ENCODE measurements at regions not wholly inside any gene's neighbourhood (a gene's known extent, or its start where the extent isn't known, plus 50 kb on each side); places are given as distances from the start of the nearest gene placed in this dataset.

DNA sequence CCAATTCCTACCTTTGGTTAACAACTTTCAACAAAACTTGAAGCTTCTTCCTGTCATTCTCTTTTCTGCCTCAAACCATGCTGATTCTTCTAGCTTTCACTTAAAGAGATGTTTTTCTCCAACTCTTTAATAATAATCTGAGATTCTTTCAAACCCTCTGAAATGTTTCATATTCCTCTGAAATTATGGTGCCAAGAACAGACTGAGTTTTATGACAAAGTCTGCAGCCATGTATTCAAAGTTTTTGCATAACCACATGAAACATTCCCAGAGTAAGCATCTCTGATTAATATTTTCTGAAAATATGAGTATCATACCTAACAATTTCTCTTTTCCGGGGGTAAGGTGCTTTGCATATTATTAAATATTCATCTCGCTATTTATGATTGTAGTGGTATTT lies 59.1 kb upstream of the DCN start:
- DNase-seq (ENCODE audit: extremely low read depth in 1 of 2, low read depth in 1 of 2), result no peak

GRCh38 chr12:91240386-91241095 lies 57.9 kb upstream of the DCN start:
- DNase-seq (ENCODE audit: extremely low read depth in 1 of 2, low read depth in 1 of 2), result no peak

DNA sequence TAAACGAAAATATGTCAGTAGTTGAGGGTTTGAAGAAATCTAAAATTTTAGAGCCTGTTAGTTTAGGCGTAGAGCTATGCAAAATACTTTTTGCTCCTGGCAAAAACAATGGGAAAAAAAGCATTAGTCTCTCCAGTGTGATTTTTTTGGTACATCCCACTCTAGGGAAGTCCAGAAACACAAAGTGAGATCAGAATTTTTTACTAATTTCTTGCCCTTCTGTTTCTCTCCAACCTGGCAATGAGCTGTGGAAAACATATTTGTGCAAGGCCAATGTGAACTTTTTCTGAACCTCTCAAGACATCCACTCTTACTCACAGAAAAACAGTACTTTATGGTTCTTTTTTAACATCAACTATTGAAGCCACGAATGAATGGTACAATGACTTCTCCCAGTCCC lies 56.9 kb upstream of the DCN start:
- no peak for DNase-seq (ENCODE audit: extremely low read depth in 1 of 2, low read depth in 1 of 2)
